ENCODE measurements at regions not wholly inside any gene's neighbourhood (a gene's known extent, or its start where the extent isn't known, plus 50 kb on each side); places are given as distances from the start of the nearest gene placed in this dataset.

GRCh38 chr17:13199425-13199824 lies 181.6 kb upstream of the ELAC2 start:
- TF ChIP-seq EZH2phosphoT487 (IDR thresholded peaks at IDR 0.05; ENCODE audit: insufficient read depth, low read depth), result no peak
- TF ChIP-seq EZH2 (IDR thresholded peaks at IDR 0.05; ENCODE audit: insufficient read depth, poor library complexity, severe bottlenecking), result no peak

Measured in GM23248 (cell line).